ENCODE measurements at regions not wholly inside any gene's neighbourhood (a gene's known extent, or its start where the extent isn't known, plus 50 kb on each side); places are given as distances from the start of the nearest gene placed in this dataset.

GRCh38 chr4:127558088-127558487 lies 74.7 kb upstream of the INTU start:
- DNase-seq (no peak), ATAC-seq (no peak)
- intact Hi-C loops (cut with DNase I, micrococcal nuclease): no loop called here

- no peak for ATAC-seq
- no peak for DNase-seq
- intact Hi-C loops (cut with DNase I, micrococcal nuclease): no loop called here
Measured at GRCh38 chr4:127558489-127559407, 74.0 kb upstream of the INTU start.

- intact Hi-C loops (cut with DNase I, micrococcal nuclease): no loop called here
- DNase-seq: no peak
- no peak for ATAC-seq
Measured at GRCh38 chr4:127559981-127560380, 72.8 kb upstream of the INTU start.

DNA sequence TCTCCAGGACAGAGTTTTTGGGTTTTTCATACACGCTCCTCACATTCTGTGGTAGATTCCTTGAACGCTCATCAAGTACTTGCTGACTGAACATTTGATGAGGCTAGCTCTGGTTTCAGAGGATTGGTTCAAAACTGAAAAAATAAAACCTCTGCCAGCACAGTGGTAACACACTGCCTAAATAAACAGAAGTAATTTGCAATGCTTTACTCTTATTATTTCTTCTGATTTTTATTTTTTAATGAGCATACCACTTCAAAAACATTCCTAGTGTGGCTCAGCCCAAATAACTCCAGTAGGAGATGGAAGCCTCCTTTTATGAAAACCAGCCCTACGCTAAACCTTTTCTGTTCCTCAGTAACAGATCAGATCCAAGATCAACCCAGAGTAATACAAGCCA lies 72.0 kb upstream of the INTU start:
- no peak for DNase-seq
- intact Hi-C loops (cut with DNase I, micrococcal nuclease): no loop called here
- ATAC-seq: no peak

DNA sequence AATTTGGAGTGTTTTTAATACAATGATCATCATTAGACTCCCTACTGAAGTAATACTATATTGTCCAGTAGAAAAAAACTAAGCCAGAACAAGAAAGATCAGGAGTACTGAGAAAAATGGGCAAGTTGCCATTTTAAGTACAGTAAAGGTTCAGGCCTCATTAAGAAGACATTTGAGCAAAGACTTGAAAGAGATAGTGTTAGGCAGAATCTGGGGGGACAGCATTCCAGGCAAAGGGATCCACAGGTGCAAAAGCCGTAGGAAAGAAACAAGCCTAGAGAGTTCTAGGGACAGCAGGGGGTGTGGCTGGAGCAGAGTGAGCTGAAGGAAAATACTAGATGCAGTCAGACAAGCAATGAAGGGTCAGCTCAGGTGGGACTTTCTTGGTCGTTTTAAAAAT lies 58.1 kb upstream of the INTU start:
- intact Hi-C loops (cut with DNase I, micrococcal nuclease): no loop called here
- no peak for DNase-seq
- ATAC-seq: no peak

- no peak for ATAC-seq
- intact Hi-C loops (cut with DNase I, micrococcal nuclease): no loop called here
- DNase-seq: no peak
Measured at GRCh38 chr4:127575888-127576287, 56.9 kb upstream of the INTU start.

GRCh38 chr4:127578491-127578890 lies 54.3 kb upstream of the INTU start:
- intact Hi-C loops (cut with DNase I, micrococcal nuclease): no loop called here
- no peak for ATAC-seq
- no peak for DNase-seq

DNA sequence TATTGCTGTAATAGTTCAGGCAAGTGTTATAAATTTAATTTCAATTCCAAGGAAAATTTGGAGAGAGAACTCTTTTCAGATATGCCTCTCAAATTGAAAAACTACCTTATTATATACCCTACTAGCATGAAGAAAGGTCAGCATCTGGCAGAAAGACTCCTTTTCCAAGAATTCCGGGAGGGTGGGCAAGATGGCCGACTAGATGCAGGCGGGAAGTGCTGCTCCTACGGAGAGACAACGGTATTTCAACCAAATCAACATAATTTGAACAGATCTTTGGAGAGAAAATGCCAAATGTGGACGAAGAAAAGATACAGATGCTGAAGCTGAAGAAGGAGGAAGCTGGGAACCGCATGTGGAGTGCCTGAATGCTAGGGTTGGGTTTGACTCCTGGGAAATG lies 53.8 kb upstream of the INTU start:
- intact Hi-C loops (cut with DNase I, micrococcal nuclease): no loop called here
- ATAC-seq: no peak
- no peak for DNase-seq

DNA sequence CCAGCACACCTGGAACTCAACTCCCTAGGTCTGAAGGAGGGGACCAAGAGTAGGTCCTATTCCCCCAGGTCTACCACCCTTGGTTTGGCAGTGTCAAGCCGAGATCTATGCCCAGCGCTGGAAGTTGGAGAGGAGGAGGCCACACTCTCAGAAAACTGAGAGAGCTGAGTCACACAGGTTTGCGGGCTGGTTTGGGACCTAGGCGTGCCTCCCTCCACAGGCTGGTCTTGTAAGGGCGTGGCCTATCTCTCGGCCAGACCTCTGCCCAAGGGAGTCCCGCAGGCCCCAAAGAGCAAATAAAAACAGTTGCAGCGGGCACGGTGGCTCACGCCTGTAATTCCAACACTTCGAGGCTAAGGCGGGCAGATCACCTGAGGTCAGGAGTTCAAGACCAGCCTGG lies 52.9 kb upstream of the INTU start:
- DNase-seq (no peak), ATAC-seq (no peak)
- intact Hi-C loops (cut with DNase I, micrococcal nuclease): no loop called here

GRCh38 chr4:127580300-127580699 lies 52.5 kb upstream of the INTU start:
- DNase-seq (no peak), ATAC-seq (no peak)
- intact Hi-C loops (cut with DNase I, micrococcal nuclease): no loop called here

GRCh38 chr4:127580891-127581290 lies 51.9 kb upstream of the INTU start:
- intact Hi-C loops (cut with DNase I, micrococcal nuclease): no loop called here
- ATAC-seq (no peak), DNase-seq (no peak)

Small RNAs in the stretch of these regions (microRNA-seq; reads per million reads assigned to microRNA genes)
- 0 reads per million in 2 donors for gene MIR2054
